GM12892 (cell line): ENCODE measurements at regions not wholly inside any gene's neighbourhood (a gene's known extent, or its start where the extent isn't known, plus 50 kb on each side); places are given as distances from the start of the nearest gene placed in this dataset.

Experiments
- DNase-seq: peaks from one replicate; pipeline ENCODE4 v3.0.0; 2011; ENCODE audit not compliant: insufficient read length
- FAIRE-seq: peaks from 2 replicates; lab custom pipeline; 2011; peaks lifted over from hg19 to GRCh38; lab: Jason Lieb, UNC
- POLR2A ChIP-seq: IDR thresholded peaks from 2 replicates; pipeline ENCODE4 v1.6.1; 2011; ENCODE audit warnings: low read depth, low read length, control low read depth
- POLR2AphosphoS5 ChIP-seq: IDR thresholded peaks from 2 replicates; pipeline ENCODE4 v1.6.1; 2011; ENCODE audit warnings: low read depth, low read length, control low read depth
- TAF1 ChIP-seq: IDR thresholded peaks from 2 replicates; pipeline ENCODE4 v1.6.1; 2011; ENCODE audit warnings: low read depth, mild to moderate bottlenecking, control low read depth, low read length, borderline replicate concordance

DNA sequence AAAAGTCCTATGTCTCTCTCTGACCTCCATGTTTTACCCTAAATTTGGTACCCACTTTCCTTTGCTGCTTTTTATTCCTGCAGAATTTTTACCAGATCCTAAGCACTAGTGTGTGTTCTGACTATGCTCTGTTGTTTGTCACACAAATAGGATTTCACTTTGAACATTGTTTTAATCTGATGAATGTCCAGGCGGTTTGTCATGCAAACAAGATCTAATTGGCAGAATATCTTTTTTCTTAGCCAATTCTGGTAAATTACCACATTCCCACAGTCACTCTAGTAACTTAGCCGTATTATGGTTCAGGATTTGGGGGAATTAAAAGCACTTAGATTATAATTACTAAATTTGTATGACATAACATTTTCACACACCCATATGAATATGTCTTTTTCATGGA, 557.2 kb upstream of the BOD1L1 start:
- no peak for DNase-seq
- no peak for FAIRE-seq
- TF ChIP-seq TAF1 (no peak), POLR2A (no peak)

DNA sequence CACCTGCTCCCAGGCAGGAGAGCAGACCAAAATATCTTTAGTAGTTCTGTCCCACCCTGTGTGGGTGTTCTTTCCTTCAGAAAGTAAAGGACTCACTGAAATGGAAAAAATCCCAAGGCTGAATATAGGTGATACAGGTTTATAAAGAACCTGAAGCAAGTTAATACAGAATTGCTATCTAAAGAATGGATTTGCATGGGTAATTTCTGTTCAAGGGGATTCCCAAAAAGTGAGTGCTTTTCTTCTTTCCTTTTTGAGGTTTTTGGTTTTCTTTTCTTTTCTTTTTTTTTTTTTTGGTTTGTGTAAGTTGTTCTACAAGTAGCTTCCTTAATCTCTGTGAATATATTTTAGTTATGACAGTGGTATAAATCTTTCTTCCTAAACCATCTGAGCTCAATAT, 560.7 kb upstream of the BOD1L1 start:
- TF ChIP-seq POLR2A (no peak), TAF1 (no peak), POLR2AphosphoS5 (no peak)
- FAIRE-seq (no peak), DNase-seq (no peak)

DNA sequence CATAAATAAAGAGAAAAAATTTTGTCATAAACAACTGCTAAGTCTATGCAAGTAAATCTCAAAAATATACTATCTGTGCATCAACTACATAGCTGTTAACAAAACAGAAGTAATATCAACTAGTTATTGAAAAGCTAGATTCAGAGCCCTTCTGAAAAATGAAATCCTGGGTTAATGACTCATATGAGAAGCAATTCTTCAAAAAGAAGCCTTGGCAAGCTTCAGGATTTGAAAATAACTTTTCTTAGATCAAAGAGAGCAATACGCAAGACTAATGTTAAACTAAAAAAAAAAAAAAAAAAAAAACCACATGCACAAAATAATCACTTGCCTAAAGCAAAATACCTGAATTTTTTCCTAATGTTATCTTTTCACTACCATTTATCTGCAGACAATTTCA, 566.1 kb upstream of the BOD1L1 start:
- no peak for DNase-seq
- TF ChIP-seq POLR2AphosphoS5 (no peak), POLR2A (no peak), TAF1 (no peak)
- no peak for FAIRE-seq

DNA sequence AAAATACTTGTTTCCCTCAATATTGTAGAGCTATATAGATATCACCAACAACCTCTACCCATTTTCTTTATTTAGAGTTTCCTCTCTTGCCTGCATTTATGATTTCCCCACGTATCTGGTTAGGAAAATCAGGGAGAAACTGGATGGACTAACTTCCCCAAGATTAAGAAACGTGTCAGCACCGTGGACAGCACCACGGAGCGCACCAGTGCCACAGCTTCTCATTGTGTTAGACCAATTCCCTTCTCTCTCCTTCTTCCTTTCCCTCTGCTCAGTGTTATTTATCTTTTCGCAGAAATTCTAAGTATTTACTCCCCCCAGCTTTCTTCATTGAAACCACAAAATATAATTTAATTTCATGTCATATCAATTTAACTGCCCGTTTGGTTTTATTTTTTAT, 568.6 kb upstream of the BOD1L1 start:
- no peak for TF ChIP-seq POLR2A
- TF ChIP-seq TAF1 = no peak
- DNase-seq = no peak

DNA sequence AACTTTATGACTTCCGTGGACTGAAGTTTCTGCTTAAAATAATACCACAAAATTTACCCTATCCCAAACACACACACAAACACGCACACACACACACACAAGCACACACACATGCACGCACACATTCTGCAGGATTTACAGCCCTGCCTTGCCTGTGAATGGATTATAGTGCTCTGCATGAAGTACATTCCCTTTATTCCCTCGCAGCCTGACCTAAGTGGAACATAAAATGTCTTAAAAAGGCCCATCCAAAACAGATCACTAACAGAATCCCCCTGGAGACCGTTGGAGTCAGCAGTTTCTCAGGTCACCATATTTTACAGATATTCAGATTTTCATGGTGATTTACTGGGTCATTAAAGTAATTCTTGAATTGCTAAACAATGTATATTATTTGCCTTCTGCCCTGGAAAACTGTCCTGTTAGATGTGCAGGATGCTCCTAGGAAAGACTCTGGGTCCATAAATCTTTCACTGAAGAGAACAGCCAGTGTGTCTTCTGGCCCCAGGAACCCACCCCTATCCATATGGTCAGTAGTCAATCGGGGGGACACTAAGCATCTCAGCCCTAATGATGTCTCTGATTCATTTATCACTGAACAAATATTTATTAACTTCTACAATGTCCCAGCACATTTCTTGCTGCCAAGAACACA, 587.7 kb upstream of the BOD1L1 start:
- DNase-seq (no peak), FAIRE-seq (no peak)
- TF ChIP-seq POLR2AphosphoS5 (no peak), POLR2A (no peak), TAF1 (no peak)

More for the DNA sequence above, 568.6 kb upstream of the BOD1L1 start:
- no peak for FAIRE-seq

DNA sequence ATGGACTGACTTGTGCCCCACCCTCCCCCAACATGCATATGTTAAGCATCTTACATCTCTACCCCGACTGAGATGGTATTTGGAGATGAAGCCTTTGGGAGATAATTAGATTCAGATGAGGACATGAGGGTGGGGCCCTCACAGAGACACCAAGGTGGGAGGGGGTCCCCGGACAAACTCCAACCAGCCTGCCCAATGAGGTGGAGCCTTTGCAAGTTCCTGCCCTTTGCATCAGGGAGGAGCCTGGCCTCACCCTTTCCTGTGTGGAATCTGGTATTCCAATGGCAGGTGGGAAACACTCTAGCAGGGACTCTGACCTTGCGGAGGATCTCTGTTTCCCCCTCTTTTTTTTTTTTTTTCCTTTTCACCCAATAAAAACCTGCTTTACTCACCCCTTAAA, 589.9 kb upstream of the BOD1L1 start:
- TF ChIP-seq TAF1 (no peak), POLR2A (no peak), POLR2AphosphoS5 (no peak)
- no peak for FAIRE-seq

DNA sequence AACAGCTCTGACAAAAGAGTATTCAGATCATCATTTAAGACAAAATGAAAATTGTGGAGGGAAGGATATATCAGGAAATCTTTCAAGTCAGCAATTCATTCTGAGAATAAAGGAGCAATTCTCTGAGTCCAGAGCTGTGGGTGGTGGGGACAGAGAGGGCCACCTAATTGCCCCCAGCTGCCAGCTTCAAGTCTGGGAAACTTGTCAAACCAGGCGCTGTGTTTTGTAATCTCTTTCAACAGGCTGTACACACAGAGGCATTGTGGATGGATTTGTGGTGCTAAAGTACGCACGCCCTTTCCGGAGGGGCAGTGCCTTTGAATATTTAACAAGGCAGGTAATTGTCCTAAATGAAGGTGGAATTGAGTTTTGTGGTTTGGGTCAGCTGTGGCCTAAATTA, 591.1 kb upstream of the BOD1L1 start:
- TF ChIP-seq POLR2A (no peak), POLR2AphosphoS5 (no peak), TAF1 (no peak)

More for the DNA sequence above, 589.9 kb upstream of the BOD1L1 start:
- no peak for DNase-seq

DNA sequence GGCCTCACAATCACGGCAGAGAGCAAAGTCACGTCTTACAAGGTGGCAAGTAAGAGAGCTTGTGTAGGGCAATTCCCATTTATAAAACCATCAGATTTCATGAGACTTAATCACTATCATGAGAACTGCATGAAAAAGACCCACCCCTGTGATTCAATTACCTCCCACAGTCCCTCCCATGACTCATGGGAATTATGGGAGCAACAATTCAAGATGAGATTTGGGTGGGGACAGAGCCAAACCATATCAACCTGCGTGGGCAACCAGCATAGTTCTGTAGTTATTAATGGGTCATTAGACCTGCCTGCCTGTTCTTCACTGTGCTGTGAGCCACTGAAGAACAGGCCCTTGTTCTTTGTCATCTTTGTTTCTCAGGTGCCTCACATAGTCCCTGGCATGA, 593.7 kb upstream of the BOD1L1 start:
- no peak for DNase-seq
- no peak for FAIRE-seq
- TF ChIP-seq TAF1 (no peak), POLR2A (no peak), POLR2AphosphoS5 (no peak)

More for the DNA sequence above, 591.1 kb upstream of the BOD1L1 start:
- DNase-seq (no peak), FAIRE-seq (no peak)

DNA sequence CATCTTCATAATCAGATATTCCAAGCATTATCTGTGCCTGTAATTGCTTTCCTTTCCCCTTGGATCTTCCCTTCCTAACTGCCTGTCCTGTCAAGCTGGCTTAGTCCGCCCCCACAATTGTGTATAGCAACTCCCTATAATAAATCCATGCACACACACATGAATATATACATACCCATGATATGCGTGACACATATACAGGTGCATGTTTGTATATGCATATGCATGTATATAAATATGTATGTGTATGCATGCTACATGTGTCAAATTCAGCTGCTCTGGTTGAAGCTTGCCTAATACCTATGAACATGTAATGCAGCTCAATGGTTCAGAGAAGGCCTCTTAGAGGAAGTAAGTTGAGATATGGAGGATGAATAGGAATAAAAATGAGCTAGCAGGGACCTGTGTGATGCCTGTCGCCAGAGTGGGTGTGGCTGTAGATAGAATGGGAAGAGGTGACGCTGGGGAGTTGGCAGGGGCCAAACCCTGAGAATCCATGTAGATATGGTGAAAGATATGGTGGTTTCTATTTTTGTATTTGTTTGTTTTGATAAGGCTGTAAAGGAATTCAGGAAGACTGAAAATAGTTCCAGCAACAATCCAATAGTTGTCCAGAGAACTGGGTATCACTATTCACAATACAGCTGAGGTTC, 595.0 kb upstream of the BOD1L1 start:
- no peak for TF ChIP-seq TAF1
- DNase-seq (no peak), FAIRE-seq (no peak)

DNA sequence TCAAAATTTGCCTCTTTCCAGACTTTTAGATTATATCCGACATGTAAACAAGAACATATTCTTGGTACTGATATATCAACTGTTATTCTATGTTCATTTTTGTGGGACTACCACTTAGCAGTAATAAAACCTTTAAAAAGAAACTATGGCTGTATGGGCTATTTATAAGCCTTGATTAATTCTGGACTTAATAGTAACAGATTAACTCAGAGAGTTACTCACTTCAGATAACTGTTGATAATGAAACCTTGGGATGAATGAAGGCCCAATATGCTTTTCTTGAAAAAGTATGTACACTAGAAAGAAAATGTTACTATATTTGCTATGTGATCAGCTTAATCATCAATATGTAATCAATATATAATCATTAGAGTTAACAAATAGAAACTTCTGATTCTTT, 595.9 kb upstream of the BOD1L1 start:
- no peak for TF ChIP-seq TAF1
- no peak for TF ChIP-seq POLR2A
- no peak for TF ChIP-seq POLR2AphosphoS5
- no peak for DNase-seq
- FAIRE-seq = no peak

DNA sequence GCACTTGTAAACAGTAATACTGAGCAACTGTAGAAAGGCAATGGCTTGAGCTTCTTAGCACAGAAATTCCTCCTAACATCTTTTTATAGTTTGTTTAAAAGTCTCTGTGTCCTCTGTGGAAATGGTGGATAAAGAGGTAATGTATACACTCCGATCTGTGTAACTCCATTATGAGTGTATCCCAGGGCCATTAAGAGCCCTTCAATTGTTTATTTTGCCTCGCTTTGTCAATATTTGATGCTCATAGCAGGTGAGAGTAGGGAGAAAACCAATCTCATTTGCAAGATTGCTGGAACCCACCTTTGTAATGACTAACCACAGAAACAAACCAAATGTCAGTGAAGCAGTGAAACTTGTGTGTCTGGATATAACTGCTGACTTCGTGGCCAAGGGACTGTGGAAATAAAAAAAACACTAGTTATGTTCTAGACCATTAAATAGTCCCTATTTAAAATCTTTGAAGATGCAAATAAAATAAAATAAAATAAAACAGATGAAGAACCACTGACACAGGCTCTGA, 598.2 kb upstream of the BOD1L1 start:
- TF ChIP-seq POLR2A = no peak
- no peak for TF ChIP-seq POLR2AphosphoS5
- FAIRE-seq (no peak), DNase-seq (no peak)

DNA sequence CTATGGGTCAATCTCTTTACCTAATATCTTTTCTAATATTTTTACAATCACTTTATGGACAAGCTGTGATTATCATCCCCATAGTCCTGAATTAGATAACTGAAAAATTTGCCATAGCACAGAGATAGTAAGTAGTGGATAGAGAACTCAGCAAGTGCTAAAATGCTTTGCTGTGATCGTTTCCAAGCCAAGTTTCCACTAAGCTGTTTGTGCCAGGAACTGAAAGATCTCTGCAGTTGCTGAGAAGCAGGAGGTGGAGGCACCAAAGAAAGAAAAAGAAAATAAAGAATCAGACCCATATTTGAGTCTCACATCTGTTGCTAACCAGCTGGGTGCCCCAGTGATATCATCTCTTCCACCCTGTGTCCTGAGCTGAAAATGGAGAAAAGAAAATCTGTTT, 605.6 kb upstream of the BOD1L1 start:
- TF ChIP-seq POLR2A = no peak
- TF ChIP-seq POLR2AphosphoS5 = no peak
- no peak for TF ChIP-seq TAF1
- FAIRE-seq (no peak), DNase-seq (no peak)

DNA sequence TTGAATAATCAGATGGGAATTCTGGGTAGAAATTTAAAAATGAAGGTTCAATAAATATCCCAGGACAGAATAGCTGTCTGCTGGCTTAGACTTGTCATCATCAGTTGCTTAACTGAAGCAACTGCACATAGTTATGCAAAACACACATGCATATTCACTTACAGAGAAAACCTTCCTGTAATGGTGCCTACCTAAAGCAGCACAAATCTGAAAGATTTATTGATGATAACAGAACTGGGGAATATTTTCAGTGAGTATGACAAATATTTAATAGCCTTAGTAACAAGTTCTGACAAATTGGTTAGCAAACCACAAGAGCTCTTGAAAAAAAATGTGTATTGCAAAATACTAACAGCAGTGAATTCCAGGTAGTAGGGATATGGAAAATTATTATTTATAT, 606.8 kb upstream of the BOD1L1 start:
- TF ChIP-seq TAF1 = no peak
- no peak for TF ChIP-seq POLR2A
- no peak for TF ChIP-seq POLR2AphosphoS5
- DNase-seq (no peak), FAIRE-seq (no peak)
